ENCODE measurements at regions not wholly inside any gene's neighbourhood (a gene's known extent, or its start where the extent isn't known, plus 50 kb on each side); places are given as distances from the start of the nearest gene placed in this dataset.

DNA sequence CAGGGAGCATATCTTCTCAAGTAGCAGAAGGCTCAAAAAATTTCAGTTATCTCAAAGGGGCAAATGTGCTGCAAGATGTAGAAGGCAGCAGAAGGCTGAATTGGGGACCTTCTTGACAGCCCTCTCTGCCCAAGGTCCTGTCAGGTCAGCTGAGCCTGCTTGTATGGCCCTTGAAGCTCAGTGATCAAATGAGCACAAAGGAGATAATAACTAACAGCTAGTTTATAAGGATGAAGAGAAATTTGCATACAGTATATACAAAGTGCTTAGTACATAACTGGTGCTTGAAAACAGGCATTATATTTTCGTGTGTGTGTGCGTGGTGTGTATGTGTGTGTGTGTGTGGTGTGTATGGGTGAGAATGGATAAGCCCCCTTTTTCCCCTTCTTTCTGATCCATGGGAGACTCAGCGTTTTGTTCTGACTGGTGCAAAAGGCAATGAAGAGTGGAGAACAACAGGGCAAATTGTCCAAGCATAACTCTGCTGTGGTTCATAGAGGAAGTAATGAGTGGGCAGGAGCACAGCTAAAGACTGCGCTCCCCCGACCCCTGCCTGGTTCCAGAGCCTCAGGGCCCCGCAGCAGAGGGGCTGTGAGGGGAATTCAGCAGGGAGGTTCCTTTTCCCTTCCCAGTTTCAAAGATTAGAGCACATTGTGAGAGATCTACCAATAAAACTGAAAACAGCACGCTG is 356.8 kb upstream of the NR2F2 start:
- no peak overlapping the region for H4K91ac ChIP-seq (replicated peaks; ENCODE audit: insufficient read length, low read length)
- no peak overlapping the region for H3K27ac ChIP-seq (ENCODE audit: low read depth, low read length)
- no peak overlapping the region for H2BK15ac ChIP-seq (ENCODE audit: low read length)
- H2BK120ac ChIP-seq (replicated peaks; ENCODE audit: low read depth, low read length), result no peak overlapping the region
- DNase-seq (ENCODE audit: low read depth in 1 of 2, low spot score in 2 of 2) (no peak), FAIRE-seq (no peak)
- no peak overlapping the region for H3K9ac ChIP-seq (replicated peaks in 1 of 4; ENCODE audit: extremely low read depth in 1 of 4, low read depth in 3 of 4, low read length in 3 of 4)
- ChIA-PET CTCF (ENCODE audit: partially characterized antibody) (interaction anchor here (0.6 to 0.7 kb wide), 2 partner anchors 25 to 42 kb away, joined by 4 to 5 read pairs; no protein-coding TSS in a partner anchor), POLR2A (ENCODE audit: partially characterized antibody) (no interaction called here)
- H4K5ac ChIP-seq (ENCODE audit: insufficient read length, low read depth, low read length), result no peak overlapping the region
- H3K79me2 ChIP-seq (ENCODE audit: control insufficient read depth in 1 of 2, insufficient read depth in 2 of 2, low read length in 2 of 2), result no peaks in the 10 kb centered on the region
- H3K23ac ChIP-seq (ENCODE audit: insufficient read length), result no peak overlapping the region
- H4K8ac ChIP-seq (ENCODE audit: extremely low read depth, insufficient read depth, low read length), result no peak overlapping the region
- no peak overlapping the region for H3K4ac ChIP-seq (replicated peaks; ENCODE audit: insufficient read length, low read depth, low read length)
- H4K20me1 ChIP-seq (replicated peaks in 1 of 2; ENCODE audit: control insufficient read depth in 1 of 2, insufficient read depth in 2 of 2, low read length in 2 of 2), result no peaks in the 10 kb centered on the region
- no peak overlapping the region for H2BK20ac ChIP-seq (ENCODE audit: low read length)
- H2AK5ac ChIP-seq (ENCODE audit: low read depth, low read length), result no peak overlapping the region
- H3K79me1 ChIP-seq (ENCODE audit: low read depth, low read length), result no peaks in the 10 kb centered on the region
- 88% methylated on average over 7 of the region's 7 CpGs; no CpG with 5 or more reads in 1 of the 2 experiments for WGBS, 2 experiments (ENCODE audit: extremely low coverage in 1 of 2, insufficient coverage in 1 of 2, insufficient read length in 1 of 2, insufficient replicate concordance in 2 of 2, low coverage in 1 of 2, low lambda C conversion rate in 2 of 2, missing lambda C conversion rate in 1 of 2)
- no peak overlapping the region for H2AFZ ChIP-seq (ENCODE audit: low read length)
- no peak overlapping the region for H3K56ac ChIP-seq (replicated peaks; ENCODE audit: insufficient read length, low read depth, low read length)
- H2BK12ac ChIP-seq (ENCODE audit: low read depth, low read length), result no peak overlapping the region
- H3K23me2 ChIP-seq (ENCODE audit: low read depth, low read length), result no peaks in the 10 kb centered on the region; the same call in 1 of the 2 replicates
- H2BK5ac ChIP-seq (ENCODE audit: low read depth, low read length), result no peak overlapping the region
- H3K4me3 ChIP-seq (ENCODE audit: extremely low read depth in 1 of 4, insufficient read depth in 2 of 4, low read depth in 3 of 4, low read length in 4 of 4), result no peak overlapping the region
- no peaks in the 10 kb centered on the region for H3K9me3 ChIP-seq (ENCODE audit: insufficient read depth in 2 of 2, low read depth in 1 of 2, low read length in 1 of 2)
- H3K18ac ChIP-seq (ENCODE audit: extremely low read depth, low read length), result no peak overlapping the region
- no peak overlapping the region for H3K14ac ChIP-seq (ENCODE audit: insufficient read length)
- no peaks in the 10 kb centered on the region for H3K4me1 ChIP-seq (replicated peaks in 1 of 4; ENCODE audit: control insufficient read depth in 3 of 4, insufficient read depth in 4 of 4, low read length in 3 of 4)
- no peak overlapping the region for H3K4me2 ChIP-seq (ENCODE audit: insufficient read depth in 1 of 2, low read depth in 2 of 2, low read length in 2 of 2)
- no peaks in the 10 kb centered on the region for H3K36me3 ChIP-seq (ENCODE audit: control insufficient read depth in 2 of 4, insufficient read depth in 4 of 4, low read length in 3 of 4)
- no peaks in the 10 kb centered on the region for H3K27me3 ChIP-seq (replicated peaks in 1 of 4; ENCODE audit: control insufficient read depth in 3 of 4, extremely low read depth in 1 of 4, insufficient read depth in 3 of 4, low read length in 3 of 4)
- TF ChIP-seq POU5F1 (IDR thresholded peaks at IDR 0.05; ENCODE audit: low read depth, low read length), result no peak

Data from H1 (cell line).